Esophagus squamous epithelium (tissue), 5 donors: ENCODE measurements at regions not wholly inside any gene's neighbourhood (a gene's known extent, or its start where the extent isn't known, plus 50 kb on each side); places are given as distances from the start of the nearest gene placed in this dataset.

Experiments used
- DNase-seq: peaks from one replicate; lab custom pipeline; 2025; lab: John Stamatoyannopoulos, UW
- H3K27ac ChIP-seq, 4 donors: fragments of 200-600 bp; sonication (generic); one replicate each; pipeline ENCODE4 v1.5.1; 2016 to 2019; ENCODE audit warnings: mild to moderate bottlenecking in 1 of 4
- H3K27me3 ChIP-seq, 4 donors: fragments of 200-600 bp; sonication (generic); 1 replicate in 3 of 4; 2 replicates in 1 of 4; pipeline versions ENCODE4 v1.5.1 to v1.6.0; 2017 to 2021; ENCODE audit warnings: antibody characterized with exemption in 1 of 4
- H3K36me3 ChIP-seq, 3 donors: fragments of 200-600 bp; sonication (generic); one replicate each; pipeline ENCODE4 v1.5.1; 2016 to 2019
- H3K4me1 ChIP-seq, 3 donors: fragments of 200-600 bp; sonication (generic); one replicate each; pipeline ENCODE4 v1.5.1; 2017 to 2019
- H3K4me3 ChIP-seq, 4 donors: fragments of 200-600 bp; sonication (generic); 1 replicate in 3 of 4; 2 replicates in 1 of 4; pipeline ENCODE4 v1.5.1; 2016 to 2019; ENCODE audit warnings: mild to moderate bottlenecking in 2 of 4, moderate library complexity in 1 of 4
- H3K9me3 ChIP-seq, 3 donors: fragments of 200-600 bp; sonication (generic); one replicate each; pipeline ENCODE4 v1.5.1; 2016 to 2019
- POLR2A ChIP-seq, 4 donors: fragments of 450-650 bp; IDR thresholded peaks; one replicate each; pipeline ENCODE4 v1.6.1; 2017; ENCODE audit warnings: antibody characterized with exemption in 4 of 4, mild to moderate bottlenecking in 4 of 4, moderate library complexity in 3 of 4
- WGBS, 2 donors: methylation state at CpG; one replicate each; pipeline ENCODE4 v1.1.5; 2018; 5-methylcytosine and 5-hydroxymethylcytosine counted together
- intact Hi-C: fragments of 100-400 bp; cut with DNase I; formaldehyde crosslinking; loops from one replicate; pipeline ENCODE4 v1.15.0; 2022
- small RNA-seq, 4 donors: library from RNA; depleted of rRNA; stranded (forward); fragments of <200 nt; gene quantifications; one replicate each; pipeline ENCODE3, GENCODE V24; 2016
- TF ChIP-seq, protein P1 (sequence below), 6 experiments: fragments of 450-650 bp in 4 of 6; fragments of 200-600 bp in 2 of 6; sonication (generic) in 2 of 6; IDR thresholded peaks; one replicate each; pipeline ENCODE4 v1.5.1; 2016 to 2019; ENCODE audit warnings: antibody characterized with exemption in 6 of 6, mild to moderate bottlenecking in 4 of 6, moderate library complexity in 4 of 6
- donor health status: DM: yes; HTN: yes; CAD: no.

DNA sequence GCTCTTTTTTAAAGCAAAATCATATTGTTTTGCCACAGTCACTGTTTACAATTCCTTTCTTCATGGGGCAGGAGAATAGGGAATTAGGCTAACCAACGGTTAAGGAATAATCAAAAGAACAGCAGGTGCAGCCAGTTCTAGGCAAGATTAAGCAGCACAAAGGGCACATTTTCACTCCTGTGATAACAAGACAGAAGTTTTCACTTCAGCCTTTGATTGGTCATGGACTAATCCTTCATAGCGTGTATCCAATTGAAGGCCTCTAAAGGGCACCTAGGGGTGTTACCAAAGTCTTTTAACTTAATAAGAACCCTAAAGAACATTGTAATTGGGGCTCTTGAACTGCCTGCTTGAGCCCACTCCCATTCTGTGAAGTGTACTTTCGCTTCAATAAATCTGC lies 206.9 kb upstream of the AMIGO2 start:
- no peak overlapping the region for H3K4me3 ChIP-seq
- no peak overlapping the region for H3K27ac ChIP-seq
- no peak for DNase-seq
- 56 to 77% methylated on average over 3 of the region's 3 CpGs for WGBS, 2 donors
- intact Hi-C loops, result no loop called here
- H3K36me3 ChIP-seq, result no peaks in the 10 kb centered on the region
- H3K4me1 ChIP-seq, result no peaks in the 10 kb centered on the region
- TF ChIP-seq POLR2A (IDR thresholded peaks at IDR 0.05), result no peak
- TF ChIP-seq, protein P1, sequence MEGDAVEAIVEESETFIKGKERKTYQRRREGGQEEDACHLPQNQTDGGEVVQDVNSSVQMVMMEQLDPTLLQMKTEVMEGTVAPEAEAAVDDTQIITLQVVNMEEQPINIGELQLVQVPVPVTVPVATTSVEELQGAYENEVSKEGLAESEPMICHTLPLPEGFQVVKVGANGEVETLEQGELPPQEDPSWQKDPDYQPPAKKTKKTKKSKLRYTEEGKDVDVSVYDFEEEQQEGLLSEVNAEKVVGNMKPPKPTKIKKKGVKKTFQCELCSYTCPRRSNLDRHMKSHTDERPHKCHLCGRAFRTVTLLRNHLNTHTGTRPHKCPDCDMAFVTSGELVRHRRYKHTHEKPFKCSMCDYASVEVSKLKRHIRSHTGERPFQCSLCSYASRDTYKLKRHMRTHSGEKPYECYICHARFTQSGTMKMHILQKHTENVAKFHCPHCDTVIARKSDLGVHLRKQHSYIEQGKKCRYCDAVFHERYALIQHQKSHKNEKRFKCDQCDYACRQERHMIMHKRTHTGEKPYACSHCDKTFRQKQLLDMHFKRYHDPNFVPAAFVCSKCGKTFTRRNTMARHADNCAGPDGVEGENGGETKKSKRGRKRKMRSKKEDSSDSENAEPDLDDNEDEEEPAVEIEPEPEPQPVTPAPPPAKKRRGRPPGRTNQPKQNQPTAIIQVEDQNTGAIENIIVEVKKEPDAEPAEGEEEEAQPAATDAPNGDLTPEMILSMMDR (IDR thresholded peaks at IDR 0.05), result no peak
- H3K9me3 ChIP-seq, result no peaks in the 10 kb centered on the region
- H3K27me3 ChIP-seq, result no peaks in the 10 kb centered on the region

Small RNA genes lying in the stretch of these regions (small RNA-seq; reads per million reads assigned to genes)
- 0 reads per million in 4 donors for gene AC004486.1
- gene MIR4494, result 0 reads per million in 4 donors
- gene RF00264, result 0 reads per million in 4 donors
